HG03575 (cell line): ENCODE measurements at regions not wholly inside any gene's neighbourhood (a gene's known extent, or its start where the extent isn't known, plus 50 kb on each side); places are given as distances from the start of the nearest gene placed in this dataset.

ENCODE experiments used
- ATAC-seq: cut with Tn5 transposase; IDR thresholded peaks from one replicate; pipeline ENCODE4 v1.9.1; 2021; ENCODE audit not compliant: unreplicated experiment, insufficient number of reproducible peaks, low FRiP score; ENCODE audit errors: extremely low read depth

GRCh38 chr2:181231886-181232621 lies 225.1 kb upstream of the ITGA4 start:
- no peak for ATAC-seq

GRCh38 chr2:181234487-181234891 lies 222.7 kb upstream of the ITGA4 start:
- ATAC-seq: no peak

GRCh38 chr2:181235011-181235410 lies 222.2 kb upstream of the ITGA4 start:
- no peak for ATAC-seq

- ATAC-seq: peak; percentile 97
These were observed 221.3 kb upstream of the ITGA4 start for GRCh38 chr2:181235683-181236459.

GRCh38 chr2:181239201-181239799 lies 217.9 kb upstream of the ITGA4 start:
- ATAC-seq: no peak

GRCh38 chr2:181240844-181241243 lies 216.3 kb upstream of the ITGA4 start:
- no peak for ATAC-seq

- ATAC-seq: no peak
These were observed 215.8 kb upstream of the ITGA4 start for GRCh38 chr2:181241366-181241765.

GRCh38 chr2:181241797-181242196 lies 215.4 kb upstream of the ITGA4 start:
- peak; percentile 89 for ATAC-seq

- no peak for ATAC-seq
These were observed 214.9 kb upstream of the ITGA4 start for GRCh38 chr2:181242262-181242661.

- no peak for ATAC-seq
These were observed 213.9 kb upstream of the ITGA4 start for GRCh38 chr2:181243319-181243718.

GRCh38 chr2:181250691-181251090 lies 206.5 kb upstream of the ITGA4 start:
- no peak for ATAC-seq

GRCh38 chr2:181252262-181253148 lies 204.7 kb upstream of the ITGA4 start:
- ATAC-seq: no peak

- ATAC-seq: no peak
These were observed 203.7 kb upstream of the ITGA4 start for GRCh38 chr2:181253438-181253837.

GRCh38 chr2:181255651-181256050 lies 201.5 kb upstream of the ITGA4 start:
- ATAC-seq: no peak

GRCh38 chr2:181258720-181259119 lies 198.5 kb upstream of the ITGA4 start:
- no peak for ATAC-seq

GRCh38 chr2:181262782-181263181 lies 194.4 kb upstream of the ITGA4 start:
- ATAC-seq: no peak

- ATAC-seq: no peak
These were observed 193.2 kb upstream of the ITGA4 start for GRCh38 chr2:181264001-181264400.

GRCh38 chr2:181264441-181264840 lies 192.7 kb upstream of the ITGA4 start:
- no peak for ATAC-seq

- ATAC-seq: no peak
These were observed 190.6 kb upstream of the ITGA4 start for GRCh38 chr2:181266614-181267013.
